ENCODE measurements at regions not wholly inside any gene's neighbourhood (a gene's known extent, or its start where the extent isn't known, plus 50 kb on each side); places are given as distances from the start of the nearest gene placed in this dataset.

DNA sequence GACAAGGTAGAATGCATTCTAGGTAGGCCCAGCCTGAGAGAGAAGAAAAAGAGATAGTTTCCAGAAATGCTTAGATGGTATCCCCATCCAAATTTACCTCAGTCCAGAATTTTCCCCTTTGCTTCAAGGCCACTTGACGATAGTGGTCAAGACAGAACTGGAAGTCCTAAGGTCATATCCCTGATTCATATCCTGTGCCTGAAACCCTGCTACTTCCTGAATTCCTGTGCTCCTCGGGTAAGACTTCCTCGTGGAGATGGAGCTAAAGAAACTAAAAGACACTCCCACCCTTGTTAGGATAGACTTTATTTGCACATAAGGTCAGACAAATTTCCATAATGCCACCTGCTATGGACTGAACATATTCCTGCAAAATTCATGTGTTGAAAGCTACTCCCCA lies 175.9 kb downstream of the EVX1 start:
- no peaks in the 10 kb centered on the region for H4K20me1 ChIP-seq (ENCODE audit: control insufficient read depth, extremely low read depth, insufficient read depth, low read length)
- no peak overlapping the region for H3K27ac ChIP-seq (ENCODE audit: insufficient read depth, low read length)
- no peaks in the 10 kb centered on the region for H3K79me2 ChIP-seq (ENCODE audit: control insufficient read depth, insufficient read depth, low read length)
- H3K27me3 ChIP-seq (ENCODE audit: control insufficient read depth, insufficient read depth, low read length): no peaks in the 10 kb centered on the region
- no peak for DNase-seq (ENCODE audit: low read depth in 2 of 2)
- no peak for TF ChIP-seq CTCF (conservative IDR thresholded peaks at IDR 0.05 in 1 of 2, IDR thresholded peaks at IDR 0.05 in 1 of 2; ENCODE audit: low read depth in 1 of 2, low read length in 2 of 2)
- no peak overlapping the region for H3K4me3 ChIP-seq (replicated peaks in 1 of 4; ENCODE audit: control extremely low read depth in 1 of 4, insufficient read depth in 1 of 4, low read depth in 3 of 4, low read length in 4 of 4)
- H2AFZ ChIP-seq (ENCODE audit: low read length): no peak overlapping the region
- H3K36me3 ChIP-seq (ENCODE audit: control insufficient read depth, insufficient read depth, low read length): no peaks in the 10 kb centered on the region
- H3K4me2 ChIP-seq (ENCODE audit: extremely low read depth, insufficient read depth, low read length): no peak overlapping the region
- H3K4me1 ChIP-seq (ENCODE audit: control insufficient read depth, extremely low read depth, insufficient read depth, low read length): no peaks in the 10 kb centered on the region
- H3K9me3 ChIP-seq (ENCODE audit: control insufficient read depth, insufficient read depth, low read depth, low read length): no peaks in the 10 kb centered on the region
- H3K9ac ChIP-seq (ENCODE audit: insufficient read depth, low read length): no peak overlapping the region

- Histone ChIP-seq H3K27ac (ENCODE audit: insufficient read depth, low read length) (no peak overlapping the region), H3K36me3 (ENCODE audit: control insufficient read depth, insufficient read depth, low read length) (no peaks in the 10 kb centered on the region), H3K9ac (ENCODE audit: insufficient read depth, low read length) (no peak overlapping the region), H2AFZ (ENCODE audit: low read length) (no peak overlapping the region), H3K4me3 (replicated peaks in 1 of 4; ENCODE audit: control extremely low read depth in 1 of 4, insufficient read depth in 1 of 4, low read depth in 3 of 4, low read length in 4 of 4) (no peak overlapping the region), H3K4me2 (ENCODE audit: extremely low read depth, insufficient read depth, low read length) (no peak overlapping the region), H3K79me2 (ENCODE audit: control insufficient read depth, insufficient read depth, low read length) (no peaks in the 10 kb centered on the region), H3K27me3 (ENCODE audit: control insufficient read depth, insufficient read depth, low read length) (no peaks in the 10 kb centered on the region), H3K9me3 (ENCODE audit: control insufficient read depth, insufficient read depth, low read depth, low read length) (no peaks in the 10 kb centered on the region), H3K4me1 (ENCODE audit: control insufficient read depth, extremely low read depth, insufficient read depth, low read length) (no peaks in the 10 kb centered on the region), H4K20me1 (ENCODE audit: control insufficient read depth, extremely low read depth, insufficient read depth, low read length) (no peaks in the 10 kb centered on the region)
- DNase-seq (ENCODE audit: low read depth in 2 of 2): peak; percentile 70 to 71
- no peak for TF ChIP-seq EZH2 (IDR thresholded peaks at IDR 0.05; ENCODE audit: low read length, missing control alignments)
- no peak for TF ChIP-seq CTCF (conservative IDR thresholded peaks at IDR 0.05 in 1 of 2, IDR thresholded peaks at IDR 0.05 in 1 of 2; ENCODE audit: low read depth in 1 of 2, low read length in 2 of 2)
Measured at GRCh38 chr7:27419581-27420177, 177.1 kb downstream of the EVX1 start.

GRCh38 chr7:27420702-27421101 lies 178.1 kb downstream of the EVX1 start:
- H3K4me1 ChIP-seq (ENCODE audit: control insufficient read depth, extremely low read depth, insufficient read depth, low read length): no peaks in the 10 kb centered on the region
- H3K9me3 ChIP-seq (ENCODE audit: control insufficient read depth, insufficient read depth, low read depth, low read length): no peaks in the 10 kb centered on the region
- H4K20me1 ChIP-seq (ENCODE audit: control insufficient read depth, extremely low read depth, insufficient read depth, low read length): no peaks in the 10 kb centered on the region
- H2AFZ ChIP-seq (ENCODE audit: low read length): no peak overlapping the region
- no peak overlapping the region for H3K4me3 ChIP-seq (replicated peaks in 1 of 4; ENCODE audit: control extremely low read depth in 1 of 4, insufficient read depth in 1 of 4, low read depth in 3 of 4, low read length in 4 of 4)
- H3K9ac ChIP-seq (ENCODE audit: insufficient read depth, low read length): no peak overlapping the region
- TF ChIP-seq EZH2 (IDR thresholded peaks at IDR 0.05; ENCODE audit: low read length, missing control alignments): no peak
- no peak for TF ChIP-seq CTCF (conservative IDR thresholded peaks at IDR 0.05 in 1 of 2, IDR thresholded peaks at IDR 0.05 in 1 of 2; ENCODE audit: low read depth in 1 of 2, low read length in 2 of 2)
- DNase-seq (ENCODE audit: low read depth in 2 of 2): no peak
- no peak overlapping the region for H3K4me2 ChIP-seq (ENCODE audit: extremely low read depth, insufficient read depth, low read length)
- H3K36me3 ChIP-seq (ENCODE audit: control insufficient read depth, insufficient read depth, low read length): no peaks in the 10 kb centered on the region
- H3K27me3 ChIP-seq (ENCODE audit: control insufficient read depth, insufficient read depth, low read length): no peaks in the 10 kb centered on the region
- no peaks in the 10 kb centered on the region for H3K79me2 ChIP-seq (ENCODE audit: control insufficient read depth, insufficient read depth, low read length)
- no peak overlapping the region for H3K27ac ChIP-seq (ENCODE audit: insufficient read depth, low read length)

Data from fibroblast of lung (primary cell).